Tibial artery (tissue), 4 donors: ENCODE measurements at regions not wholly inside any gene's neighbourhood (a gene's known extent, or its start where the extent isn't known, plus 50 kb on each side); places are given as distances from the start of the nearest gene placed in this dataset.

ENCODE experiments used
- DNase-seq, 2 donors: peaks; one replicate each; pipeline ENCODE4 v3.0.0-alpha.2; 2019
- H3K27ac ChIP-seq, 2 donors: fragments of 200-600 bp; sonication (generic) in 1 of 2; 1 replicate in 1 of 2; 2 replicates in 1 of 2; pipeline ENCODE4 v1.5.1; 2018 to 2019; ENCODE audit warnings: mild to moderate bottlenecking in 1 of 2
- H3K27me3 ChIP-seq, 2 donors: fragments of 200-600 bp; sonication (generic) in 1 of 2; one replicate each; pipeline versions ENCODE4 v1.5.1 to v1.6.0; 2016 to 2019
- H3K36me3 ChIP-seq, 3 donors: fragments of 200-600 bp; sonication (generic) in 2 of 3; one replicate each; pipeline ENCODE4 v1.5.1; 2016 to 2019; ENCODE audit warnings: mild to moderate bottlenecking in 2 of 3
- H3K4me1 ChIP-seq, 4 donors: fragments of 200-600 bp; sonication (generic) in 2 of 4; 1 replicate in 3 of 4; 2 replicates in 1 of 4; pipeline ENCODE4 v1.5.1; 2016 to 2019
- H3K4me3 ChIP-seq, 2 donors: fragments of 200-600 bp; sonication (generic) in 1 of 2; 1 replicate in 1 of 2; 2 replicates in 1 of 2; pipeline ENCODE4 v1.5.1; 2018 to 2019; ENCODE audit warnings: mild to moderate bottlenecking in 2 of 2
- H3K9me3 ChIP-seq, 3 donors: fragments of 200-600 bp; sonication (generic) in 1 of 3; one replicate each; pipeline ENCODE4 v1.5.1; 2016 to 2019
- CTCF ChIP-seq, 2 experiments: fragments of 200-600 bp in 1 of 2; fragments of 450-650 bp in 1 of 2; IDR thresholded peaks; one replicate each; pipeline ENCODE4 v1.5.1; 2017 to 2019; ENCODE audit warnings: antibody characterized with exemption in 2 of 2, mild to moderate bottlenecking in 1 of 2, moderate library complexity in 1 of 2
- intact Hi-C: fragments of 100-400 bp; cut with DNase I; formaldehyde crosslinking; loops from one replicate; pipeline ENCODE4 v1.15.0; 2023; ENCODE audit warnings: low total_unique reads

- no peak for DNase-seq
- Histone ChIP-seq H3K36me3 (no peaks in the 10 kb centered on the region), H3K4me3 (no peak overlapping the region), H3K9me3 (no peaks in the 10 kb centered on the region), H3K4me1 (no peaks in the 10 kb centered on the region), H3K27ac (no peak overlapping the region), H3K27me3 (no peaks in the 10 kb centered on the region)
- intact Hi-C loops: no loop called here
- TF ChIP-seq CTCF (IDR thresholded peaks at IDR 0.05): no peak
Measured at GRCh38 chr4:96262057-96262456, 422.2 kb downstream of the PDHA2 start.

GRCh38 chr4:96263291-96263690, 423.4 kb downstream of the PDHA2 start:
- Histone ChIP-seq H3K4me3 (no peak overlapping the region), H3K9me3 (no peaks in the 10 kb centered on the region), H3K27ac (no peak overlapping the region), H3K36me3 (no peaks in the 10 kb centered on the region), H3K27me3 (no peaks in the 10 kb centered on the region), H3K4me1 (no peaks in the 10 kb centered on the region)
- no peak for TF ChIP-seq CTCF (IDR thresholded peaks at IDR 0.05)
- intact Hi-C loops: no loop called here
- no peak for DNase-seq

GRCh38 chr4:96264941-96265463, 425.1 kb downstream of the PDHA2 start:
- Histone ChIP-seq H3K4me1 (no peaks in the 10 kb centered on the region), H3K4me3 (no peak overlapping the region), H3K27me3 (no peaks in the 10 kb centered on the region), H3K36me3 (no peaks in the 10 kb centered on the region), H3K9me3 (no peaks in the 10 kb centered on the region), H3K27ac (no peak overlapping the region)
- TF ChIP-seq CTCF (IDR thresholded peaks at IDR 0.05): no peak
- DNase-seq: no peak
- intact Hi-C loops: no loop called here

- no peaks in the 10 kb centered on the region for H3K36me3 ChIP-seq
- H3K27ac ChIP-seq: no peak overlapping the region
- no peaks in the 10 kb centered on the region for H3K27me3 ChIP-seq
- no peak overlapping the region for H3K4me3 ChIP-seq
- intact Hi-C loops: no loop called here
- H3K4me1 ChIP-seq: no peaks in the 10 kb centered on the region
- TF ChIP-seq CTCF (IDR thresholded peaks at IDR 0.05): no peak
- H3K9me3 ChIP-seq: no peaks in the 10 kb centered on the region
- DNase-seq: no peak
Measured at GRCh38 chr4:96293806-96294205, 453.9 kb downstream of the PDHA2 start.

GRCh38 chr4:96295143-96295741, 455.3 kb downstream of the PDHA2 start:
- H3K36me3 ChIP-seq: no peaks in the 10 kb centered on the region
- H3K9me3 ChIP-seq: no peaks in the 10 kb centered on the region
- no peaks in the 10 kb centered on the region for H3K27me3 ChIP-seq
- DNase-seq: no peak
- intact Hi-C loops: no loop called here
- no peak overlapping the region for H3K4me3 ChIP-seq
- no peak overlapping the region for H3K27ac ChIP-seq
- no peaks in the 10 kb centered on the region for H3K4me1 ChIP-seq
- TF ChIP-seq CTCF (IDR thresholded peaks at IDR 0.05): no peak

- Histone ChIP-seq H3K27ac (no peak overlapping the region), H3K27me3 (no peaks in the 10 kb centered on the region), H3K4me3 (no peak overlapping the region), H3K9me3 (no peaks in the 10 kb centered on the region), H3K4me1 (no peaks in the 10 kb centered on the region), H3K36me3 (no peaks in the 10 kb centered on the region)
- no peak for DNase-seq
- no peak for TF ChIP-seq CTCF (IDR thresholded peaks at IDR 0.05)
- intact Hi-C loops: no loop called here
Measured at GRCh38 chr4:96301715-96302114, 461.8 kb downstream of the PDHA2 start.
